Stimulated activated CD8-positive, alpha-beta memory T cell treated with anti-CD3 and anti-CD28 coated beads, Interleukin-2, amount 100 ng/mL, for 1 hour (primary cell): ENCODE measurements at regions not wholly inside any gene's neighbourhood (a gene's known extent, or its start where the extent isn't known, plus 50 kb on each side); places are given as distances from the start of the nearest gene placed in this dataset.
"Not testable (repeated sequence)": the region's sequence is repeated elsewhere in the genome, so short reads cannot be mapped to it uniquely, and the experiment has no call there.

Experiments used
- DNase-seq, 2 donors: peaks; one replicate each; pipeline ENCODE4 v3.0.0-alpha.2; 2020; ENCODE audit warnings: low read depth in 2 of 2

GRCh38 chr1:235059221-235059620 lies 69.4 kb downstream of the TOMM20 start:
- no peak for DNase-seq

- DNase-seq = no peak
These were observed 69.9 kb downstream of the TOMM20 start for GRCh38 chr1:235058695-235059094.

GRCh38 chr1:235057385-235058306 lies 71.0 kb downstream of the TOMM20 start:
- DNase-seq = no peak

DNA sequence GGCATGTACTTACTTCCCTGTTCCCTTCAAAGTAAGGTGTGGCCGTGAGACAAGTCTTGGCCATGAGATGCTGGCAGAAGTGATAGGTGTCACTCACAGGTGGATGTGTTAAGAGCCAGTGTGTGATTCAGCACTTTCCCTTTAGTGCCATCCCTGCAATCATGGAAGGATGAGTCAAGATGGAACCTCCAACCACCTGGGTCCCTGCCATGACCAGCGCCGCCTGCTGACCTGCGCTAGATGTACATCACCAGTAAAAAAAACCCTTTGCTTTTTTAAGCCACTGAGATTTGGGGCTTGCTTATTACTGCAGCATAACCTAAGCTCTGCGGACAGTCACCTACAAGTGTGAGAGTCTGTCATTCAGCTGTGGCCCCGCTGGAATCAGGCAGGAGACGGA lies 71.7 kb downstream of the TOMM20 start:
- DNase-seq = no peak

DNA sequence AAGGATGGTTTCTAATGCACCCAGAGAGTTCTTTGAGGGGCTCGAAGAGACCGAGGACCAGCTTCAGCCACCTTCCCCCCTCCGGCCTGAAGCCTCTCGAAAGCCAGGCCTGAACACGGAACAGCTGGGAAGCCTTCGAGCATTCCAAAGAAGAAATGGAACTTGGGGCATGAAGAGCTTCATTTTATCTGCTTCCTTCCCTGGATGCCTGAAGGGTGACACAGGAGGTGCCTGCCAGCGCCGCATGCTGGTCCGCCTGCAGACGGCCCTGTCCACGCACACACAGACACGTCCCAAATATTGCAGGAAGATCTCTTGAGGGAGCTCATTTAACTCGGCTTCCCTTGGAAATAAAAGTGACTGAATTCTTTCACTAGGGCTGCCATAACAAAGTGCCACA lies 73.7 kb downstream of the TOMM20 start:
- no peak for DNase-seq

DNA sequence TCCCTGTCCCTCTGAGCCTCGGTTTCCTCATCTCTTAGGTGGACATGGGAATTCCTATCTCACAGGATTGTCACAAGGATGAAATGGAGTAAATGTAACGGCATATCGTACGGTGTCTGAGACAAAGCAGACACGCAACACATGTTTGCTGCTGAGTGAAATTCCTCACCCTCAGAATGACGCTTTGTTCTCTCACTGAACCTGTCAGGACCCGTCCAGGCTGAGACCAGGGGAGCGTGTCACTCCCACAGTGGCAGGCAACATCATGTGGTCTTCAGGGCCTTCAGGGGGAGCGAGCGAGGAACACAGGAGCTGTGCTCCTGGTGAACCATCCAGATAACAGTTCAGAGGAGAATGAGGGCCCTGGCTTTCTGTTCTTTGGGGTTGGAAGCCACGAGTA lies 74.2 kb downstream of the TOMM20 start:
- no peak for DNase-seq

- no peak for DNase-seq
These were observed 76.3 kb downstream of the TOMM20 start for GRCh38 chr1:235052067-235053008.

DNA sequence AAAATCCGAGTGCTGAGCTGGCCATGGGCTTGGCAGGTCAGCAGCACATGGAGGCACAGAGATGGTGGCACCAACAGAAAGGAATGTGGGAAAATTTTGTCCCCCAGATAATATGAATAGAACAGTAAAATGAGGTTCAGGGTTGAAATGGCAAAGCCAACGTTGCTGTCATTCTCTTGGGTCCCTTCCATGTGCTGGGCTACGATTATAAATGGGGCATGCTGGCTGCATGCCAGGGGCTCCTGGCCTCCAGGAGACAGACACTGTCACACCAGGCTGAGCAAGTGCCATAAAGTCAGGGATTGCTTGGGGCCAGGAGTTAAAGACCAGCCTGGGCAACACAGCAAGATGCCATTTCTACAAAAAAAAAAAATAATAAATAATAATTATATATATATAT lies 77.1 kb downstream of the TOMM20 start:
- DNase-seq = no peak

- no peak for DNase-seq
These were observed 77.7 kb downstream of the TOMM20 start for GRCh38 chr1:235050911-235051360.

- not testable (repeated sequence) for DNase-seq
These were observed 78.8 kb downstream of the TOMM20 start for GRCh38 chr1:235049716-235050378.

DNA sequence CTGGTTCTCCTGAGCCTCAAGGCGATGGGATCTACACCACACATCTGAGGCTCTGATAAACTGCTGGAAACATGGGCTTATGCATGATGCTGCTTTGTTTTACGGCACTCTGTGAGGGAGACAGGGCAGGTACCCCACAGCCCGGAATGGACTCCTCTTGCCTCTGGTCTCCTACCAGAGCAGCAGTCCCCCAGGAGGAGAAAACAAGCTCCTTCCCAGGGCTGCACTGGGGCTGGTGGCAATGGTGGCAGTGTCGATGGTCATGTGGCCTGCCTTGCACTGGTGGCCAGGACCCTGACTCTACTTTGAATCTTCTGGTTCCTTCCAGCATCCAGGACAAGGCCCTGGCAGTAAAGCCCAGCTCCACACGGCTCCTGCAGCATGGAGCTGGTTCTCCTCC lies 79.4 kb downstream of the TOMM20 start:
- DNase-seq = no peak

- DNase-seq = no peak
These were observed 81.2 kb downstream of the TOMM20 start for GRCh38 chr1:235047331-235047871.

GRCh38 chr1:235045921-235046601 lies 82.6 kb downstream of the TOMM20 start:
- no peak for DNase-seq

DNA sequence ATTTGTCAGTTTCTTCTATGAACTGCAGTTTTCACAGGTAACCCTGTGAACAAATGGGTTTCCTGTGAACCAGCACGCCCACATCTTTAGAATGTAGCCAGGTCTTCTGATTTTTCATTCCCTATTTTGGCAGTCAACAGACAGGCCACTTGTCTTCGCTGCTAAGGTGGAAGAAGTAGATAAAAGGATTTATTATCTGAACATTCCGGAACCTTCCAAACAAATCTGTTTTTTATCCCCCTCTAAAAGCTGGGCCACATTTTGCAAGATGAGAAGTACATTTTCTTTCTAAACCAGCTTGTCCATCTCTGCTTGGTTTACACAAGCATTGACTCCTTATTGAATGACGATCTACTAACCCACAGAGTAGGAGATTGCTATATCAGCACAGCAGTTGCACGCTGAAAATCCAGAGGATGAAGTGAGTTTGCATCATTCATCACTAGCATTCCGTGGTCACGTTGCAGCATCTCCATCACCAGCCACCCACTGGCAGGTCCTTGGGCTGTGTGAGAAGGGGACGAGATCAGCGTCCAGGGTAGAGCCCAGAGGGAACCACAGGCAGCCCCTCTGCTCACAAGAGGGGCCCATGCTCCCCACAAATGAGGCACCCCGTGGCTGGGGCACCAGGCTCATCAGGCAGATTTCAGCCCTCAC lies 83.5 kb downstream of the TOMM20 start:
- DNase-seq = no peak

DNA sequence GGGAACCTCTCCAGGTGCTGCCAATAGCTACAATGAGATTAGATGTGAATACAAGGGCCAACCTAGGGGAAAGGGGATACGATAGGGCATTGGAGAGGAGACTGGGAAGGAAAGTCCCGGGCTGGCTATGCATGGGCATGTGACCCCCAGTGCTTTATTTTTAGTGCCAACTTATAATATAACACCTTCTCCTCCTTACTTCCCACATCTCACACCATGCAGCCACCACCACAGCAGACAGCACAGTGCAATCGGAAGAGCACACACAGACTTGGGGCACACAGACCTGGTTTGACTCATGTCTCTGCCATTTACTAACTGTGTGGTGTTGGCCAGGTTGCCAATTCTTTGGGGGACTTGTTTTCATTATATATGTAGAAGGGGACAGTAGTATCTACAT lies 85.4 kb downstream of the TOMM20 start:
- no peak for DNase-seq

GRCh38 chr1:235038701-235039100 lies 89.9 kb downstream of the TOMM20 start:
- DNase-seq = no peak

DNA sequence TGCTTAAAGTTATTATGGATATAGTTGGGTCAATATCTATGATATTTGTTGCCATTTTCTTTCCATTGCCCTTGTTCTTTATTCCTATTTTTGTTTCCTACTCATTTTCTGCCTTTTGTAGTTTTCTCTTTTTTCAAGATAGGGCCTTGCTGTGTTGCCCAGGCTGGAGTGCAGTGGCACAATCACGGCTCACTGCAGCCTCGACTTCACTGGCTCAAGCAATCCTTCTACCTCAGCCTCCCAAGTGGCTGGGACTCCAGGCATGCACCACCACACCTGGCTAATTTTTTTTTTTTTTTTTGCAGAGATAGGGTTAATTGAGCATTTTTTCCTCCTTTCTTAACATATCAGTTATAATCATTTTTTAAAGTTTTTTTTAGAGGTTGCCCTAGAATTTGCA lies 92.7 kb downstream of the TOMM20 start:
- DNase-seq = no peak

DNA sequence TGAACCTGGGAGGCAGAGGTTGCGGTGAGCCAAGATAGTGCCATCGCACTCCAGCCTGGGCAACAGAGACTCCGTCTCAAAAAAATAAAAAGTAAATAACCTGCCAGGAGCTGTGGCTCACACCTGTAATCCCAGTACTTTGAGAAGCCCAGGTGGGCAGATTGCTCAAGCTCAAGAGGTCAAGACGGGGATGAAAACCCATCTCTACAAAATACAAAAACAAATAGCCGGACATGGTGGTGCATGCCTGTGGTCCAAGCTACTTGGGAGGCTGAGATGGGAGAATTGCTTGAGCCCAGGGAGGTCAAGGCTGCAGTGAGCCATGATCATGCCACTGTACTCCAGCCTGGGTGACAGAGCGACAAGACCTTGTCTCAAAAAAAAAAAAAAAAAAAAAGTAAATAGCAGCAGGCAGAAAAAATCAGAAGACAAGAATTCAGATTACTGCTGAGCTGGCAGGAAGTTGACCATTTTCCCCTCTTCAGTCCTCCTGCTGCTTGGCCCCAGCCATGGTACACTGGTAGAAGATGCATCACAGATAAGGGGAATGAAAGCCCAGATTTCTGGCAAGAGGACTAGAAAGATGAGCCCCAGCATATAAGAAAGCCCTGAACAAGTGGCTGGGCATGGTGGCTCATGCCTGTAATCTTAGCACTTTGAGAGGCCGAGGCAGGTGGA lies 97.6 kb downstream of the TOMM20 start:
- no peak for DNase-seq

GRCh38 chr1:235027862-235028250 lies 100.8 kb downstream of the TOMM20 start:
- DNase-seq = no peak
